ENCODE measurements at regions not wholly inside any gene's neighbourhood (a gene's known extent, or its start where the extent isn't known, plus 50 kb on each side); places are given as distances from the start of the nearest gene placed in this dataset.

DNA sequence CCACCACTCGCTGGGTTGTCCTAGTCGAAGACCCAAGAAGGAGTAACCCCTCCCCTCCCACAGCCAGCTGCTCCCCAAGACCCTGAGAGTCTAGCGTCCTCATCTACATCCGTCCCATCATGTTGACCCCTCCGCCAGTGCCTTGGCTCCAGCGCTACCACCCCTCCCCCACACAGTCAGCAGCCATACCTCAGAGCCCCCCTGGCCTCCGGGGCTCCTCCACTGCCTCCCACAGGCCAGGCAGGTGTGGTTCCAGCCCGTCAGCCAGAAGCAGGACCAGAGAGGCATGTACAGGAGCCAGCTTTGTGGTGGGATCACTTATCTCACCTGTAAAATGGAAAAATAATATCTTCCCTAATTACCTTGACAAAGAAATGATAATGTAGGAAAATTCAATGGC, 51.5 kb upstream of the PHF21B start:
- TF ChIP-seq, protein P1, sequence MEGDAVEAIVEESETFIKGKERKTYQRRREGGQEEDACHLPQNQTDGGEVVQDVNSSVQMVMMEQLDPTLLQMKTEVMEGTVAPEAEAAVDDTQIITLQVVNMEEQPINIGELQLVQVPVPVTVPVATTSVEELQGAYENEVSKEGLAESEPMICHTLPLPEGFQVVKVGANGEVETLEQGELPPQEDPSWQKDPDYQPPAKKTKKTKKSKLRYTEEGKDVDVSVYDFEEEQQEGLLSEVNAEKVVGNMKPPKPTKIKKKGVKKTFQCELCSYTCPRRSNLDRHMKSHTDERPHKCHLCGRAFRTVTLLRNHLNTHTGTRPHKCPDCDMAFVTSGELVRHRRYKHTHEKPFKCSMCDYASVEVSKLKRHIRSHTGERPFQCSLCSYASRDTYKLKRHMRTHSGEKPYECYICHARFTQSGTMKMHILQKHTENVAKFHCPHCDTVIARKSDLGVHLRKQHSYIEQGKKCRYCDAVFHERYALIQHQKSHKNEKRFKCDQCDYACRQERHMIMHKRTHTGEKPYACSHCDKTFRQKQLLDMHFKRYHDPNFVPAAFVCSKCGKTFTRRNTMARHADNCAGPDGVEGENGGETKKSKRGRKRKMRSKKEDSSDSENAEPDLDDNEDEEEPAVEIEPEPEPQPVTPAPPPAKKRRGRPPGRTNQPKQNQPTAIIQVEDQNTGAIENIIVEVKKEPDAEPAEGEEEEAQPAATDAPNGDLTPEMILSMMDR (IDR thresholded peaks at IDR 0.05), result no peak
- TF ChIP-seq POLR2AphosphoS5 (IDR thresholded peaks at IDR 0.05), result no peak
